Lung (tissue), 11 donors: ENCODE measurements at regions not wholly inside any gene's neighbourhood (a gene's known extent, or its start where the extent isn't known, plus 50 kb on each side); places are given as distances from the start of the nearest gene placed in this dataset.
"Not testable (repeated sequence)": the region's sequence is repeated elsewhere in the genome, so short reads cannot be mapped to it uniquely, and the experiment has no call there.

ENCODE experiments used
- ATAC-seq: fragments of 200-7000 bp; cut with Tn5 transposase; one replicate; pipeline ENCODE4 v1.9.1; 2020; ENCODE audit warnings: moderate number of reproducible peaks; ENCODE audit not compliant: insufficient read depth, low FRiP score
- DNase-seq, 3 donors: peaks; one replicate each; pipeline ENCODE4 v3.0.0-alpha.2; 2013 to 2017
- H3K27ac ChIP-seq, 2 donors: one replicate each; pipeline ENCODE4 v1.5.1; 2013; ENCODE audit warnings: mild to moderate bottlenecking in 2 of 2, moderate library complexity in 2 of 2, control low read depth in 1 of 2, inconsistent platforms in 1 of 2, low read depth in 1 of 2, low read length in 1 of 2
- H3K27me3 ChIP-seq, 3 donors: one replicate each; pipeline ENCODE4 v1.5.1; 2013; ENCODE audit warnings: low read length in 2 of 3; ENCODE audit not compliant: control insufficient read depth in 3 of 3, insufficient read depth in 3 of 3
- H3K36me3 ChIP-seq, 4 donors: one replicate each; pipeline ENCODE4 v1.5.1; 2013; ENCODE audit warnings: low read length in 4 of 4, mild to moderate bottlenecking in 1 of 4, moderate library complexity in 1 of 4; ENCODE audit not compliant: control insufficient read depth in 4 of 4, insufficient read depth in 4 of 4
- H3K4me1 ChIP-seq, 5 donors: one replicate each; pipeline ENCODE4 v1.5.1; 2013; ENCODE audit warnings: low read length in 5 of 5, mild to moderate bottlenecking in 2 of 5, moderate library complexity in 1 of 5; ENCODE audit not compliant: control insufficient read depth in 5 of 5, insufficient read depth in 5 of 5
- H3K4me3 ChIP-seq: one replicate; pipeline ENCODE4 v1.5.1; 2013; ENCODE audit warnings: mild to moderate bottlenecking, control low read depth, moderate library complexity
- H3K9ac ChIP-seq, 2 donors: one replicate each; pipeline ENCODE4 v1.5.1; 2013; ENCODE audit warnings: low read length in 2 of 2, control low read depth in 1 of 2; ENCODE audit not compliant: insufficient read depth in 1 of 2
- H3K9me3 ChIP-seq, 4 donors: one replicate each; pipeline ENCODE4 v1.5.1; 2013; ENCODE audit warnings: low read length in 3 of 4, mild to moderate bottlenecking in 1 of 4, moderate library complexity in 1 of 4; ENCODE audit not compliant: control insufficient read depth in 4 of 4, insufficient read depth in 3 of 4
- WGBS, 2 donors: extraction: QIAGEN DNeasy Blood & Tissue Kit; methylation state at CpG; one replicate each; pipeline ENCODE4 v1.1.7; 2013; 5-methylcytosine and 5-hydroxymethylcytosine counted together
- TF ChIP-seq, protein P1 (sequence below): IDR thresholded peaks from 2 replicates; pipeline ENCODE4 v1.5.1; 2012; ENCODE audit warnings: mild to moderate bottlenecking; ENCODE audit errors: control extremely low read depth, extremely low read depth
- donor health status: control.
- donor health status: control.
- donor health status: Bipolar disorder and iron deficiency.
- donor health status: healthy.
- donor health status: DM: yes; HTN: yes; CAD: no.

DNA sequence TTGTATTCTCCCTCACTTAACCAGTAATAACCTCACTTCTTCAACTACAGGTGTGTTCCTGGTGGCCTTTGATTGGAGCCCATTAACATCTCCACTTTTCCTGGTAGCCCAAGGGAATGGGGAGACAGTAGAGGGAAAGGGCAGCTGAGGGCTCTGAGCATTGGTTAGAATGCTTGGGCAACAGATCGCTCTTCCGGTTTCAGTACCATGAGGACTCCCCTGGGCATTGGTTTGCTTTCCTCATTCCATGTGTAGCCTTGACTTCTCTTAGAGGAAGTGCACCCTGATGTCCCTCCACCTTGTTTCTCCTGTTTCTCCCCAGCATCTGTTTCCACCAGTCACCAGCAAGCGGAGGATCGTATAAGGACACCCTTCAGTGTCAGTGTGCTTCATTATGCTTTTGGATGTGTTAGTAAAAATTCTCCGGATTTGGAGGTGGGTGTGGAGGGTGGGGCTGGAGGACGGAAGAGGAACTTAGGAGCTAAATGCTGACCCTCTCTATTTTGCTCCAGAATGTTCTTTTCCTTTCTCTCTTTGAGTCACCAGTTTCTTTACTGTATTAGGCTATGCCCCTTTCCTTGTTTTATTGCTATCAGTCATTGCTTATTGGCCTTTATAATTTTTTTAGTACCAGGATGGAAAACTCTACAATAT, 50.6 kb upstream of the ZNG1B start:
- not testable (repeated sequence) for H3K9me3 ChIP-seq, DNase-seq, H3K36me3 ChIP-seq, H3K27me3 ChIP-seq, H3K9ac ChIP-seq, H3K4me3 ChIP-seq, H3K4me1 ChIP-seq, ATAC-seq
- WGBS, 2 donors: 66 to 74% methylated on average over 6 of the region's 6 CpGs
- H3K27ac ChIP-seq: peak overlapping the region in 1 of 2 donors; percentile 33

DNA sequence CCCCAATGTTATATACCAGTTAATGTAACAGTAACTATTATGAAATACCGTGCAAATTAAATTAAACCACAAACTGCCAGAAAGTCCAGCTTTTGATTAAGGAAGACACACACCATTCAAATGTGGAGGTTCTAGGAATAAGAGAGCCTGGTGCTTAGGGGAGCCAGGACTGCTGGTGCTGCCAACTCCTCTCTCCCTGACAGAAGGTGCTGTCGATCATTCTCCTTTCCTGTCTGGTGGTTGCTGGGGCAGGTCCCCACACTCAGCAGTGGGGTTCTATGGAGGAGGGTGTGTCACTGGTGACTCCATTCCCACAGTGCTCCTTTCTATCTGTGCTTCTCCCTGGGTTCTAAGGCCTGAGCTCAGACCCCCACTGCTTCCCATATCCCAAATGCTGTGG, 57.9 kb upstream of the ZNG1B start:
- not testable (repeated sequence) for H3K27me3 ChIP-seq

DNA sequence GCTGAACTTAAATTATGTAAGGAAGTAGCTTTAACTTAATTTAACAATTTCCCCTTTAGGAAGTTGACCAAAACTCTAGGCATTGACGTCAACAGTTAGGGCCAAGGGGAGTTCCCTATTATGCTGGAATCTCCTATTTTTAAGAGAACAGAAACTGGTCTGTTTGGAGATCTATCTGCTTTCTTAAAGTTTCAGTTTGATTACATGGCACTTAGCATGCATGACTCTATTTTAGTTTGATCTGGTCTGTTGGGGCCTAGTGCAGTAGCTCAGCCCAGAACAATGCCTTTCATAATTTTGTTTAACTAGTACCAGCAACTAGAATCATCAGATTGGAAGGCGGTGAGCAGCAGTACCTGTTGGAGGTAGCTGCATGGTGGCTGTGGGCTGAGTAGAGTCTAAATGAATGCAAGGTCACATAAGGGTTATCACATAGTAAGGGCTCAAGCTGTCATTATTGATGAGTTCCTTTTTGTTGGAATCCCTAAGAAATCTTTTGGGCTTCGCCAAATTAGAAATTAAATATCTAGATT, 60.5 kb upstream of the ZNG1B start:
- H3K36me3 ChIP-seq: no peaks in the 10 kb centered on the region
- no peaks in the 10 kb centered on the region for H3K9me3 ChIP-seq
- no peak overlapping the region for H3K4me3 ChIP-seq
- ATAC-seq (no peak), DNase-seq (no peak)
- H3K4me1 ChIP-seq: no peaks in the 10 kb centered on the region
- TF ChIP-seq, protein P1, sequence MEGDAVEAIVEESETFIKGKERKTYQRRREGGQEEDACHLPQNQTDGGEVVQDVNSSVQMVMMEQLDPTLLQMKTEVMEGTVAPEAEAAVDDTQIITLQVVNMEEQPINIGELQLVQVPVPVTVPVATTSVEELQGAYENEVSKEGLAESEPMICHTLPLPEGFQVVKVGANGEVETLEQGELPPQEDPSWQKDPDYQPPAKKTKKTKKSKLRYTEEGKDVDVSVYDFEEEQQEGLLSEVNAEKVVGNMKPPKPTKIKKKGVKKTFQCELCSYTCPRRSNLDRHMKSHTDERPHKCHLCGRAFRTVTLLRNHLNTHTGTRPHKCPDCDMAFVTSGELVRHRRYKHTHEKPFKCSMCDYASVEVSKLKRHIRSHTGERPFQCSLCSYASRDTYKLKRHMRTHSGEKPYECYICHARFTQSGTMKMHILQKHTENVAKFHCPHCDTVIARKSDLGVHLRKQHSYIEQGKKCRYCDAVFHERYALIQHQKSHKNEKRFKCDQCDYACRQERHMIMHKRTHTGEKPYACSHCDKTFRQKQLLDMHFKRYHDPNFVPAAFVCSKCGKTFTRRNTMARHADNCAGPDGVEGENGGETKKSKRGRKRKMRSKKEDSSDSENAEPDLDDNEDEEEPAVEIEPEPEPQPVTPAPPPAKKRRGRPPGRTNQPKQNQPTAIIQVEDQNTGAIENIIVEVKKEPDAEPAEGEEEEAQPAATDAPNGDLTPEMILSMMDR: no peak
- no peaks in the 10 kb centered on the region for H3K27me3 ChIP-seq
- no peak overlapping the region for H3K27ac ChIP-seq
- H3K9ac ChIP-seq: no peak overlapping the region
- WGBS, 2 donors: 77 to 88% methylated on average over 3 of the region's 3 CpGs

More for the DNA sequence above, 57.9 kb upstream of the ZNG1B start:
- H3K36me3 ChIP-seq, H3K4me3 ChIP-seq, H3K9me3 ChIP-seq, H3K27ac ChIP-seq, ATAC-seq, DNase-seq, H3K9ac ChIP-seq, H3K4me1 ChIP-seq: not testable (repeated sequence)
- WGBS, 2 donors: 33 to 52% methylated on average over 2 of the region's 2 CpGs

DNA sequence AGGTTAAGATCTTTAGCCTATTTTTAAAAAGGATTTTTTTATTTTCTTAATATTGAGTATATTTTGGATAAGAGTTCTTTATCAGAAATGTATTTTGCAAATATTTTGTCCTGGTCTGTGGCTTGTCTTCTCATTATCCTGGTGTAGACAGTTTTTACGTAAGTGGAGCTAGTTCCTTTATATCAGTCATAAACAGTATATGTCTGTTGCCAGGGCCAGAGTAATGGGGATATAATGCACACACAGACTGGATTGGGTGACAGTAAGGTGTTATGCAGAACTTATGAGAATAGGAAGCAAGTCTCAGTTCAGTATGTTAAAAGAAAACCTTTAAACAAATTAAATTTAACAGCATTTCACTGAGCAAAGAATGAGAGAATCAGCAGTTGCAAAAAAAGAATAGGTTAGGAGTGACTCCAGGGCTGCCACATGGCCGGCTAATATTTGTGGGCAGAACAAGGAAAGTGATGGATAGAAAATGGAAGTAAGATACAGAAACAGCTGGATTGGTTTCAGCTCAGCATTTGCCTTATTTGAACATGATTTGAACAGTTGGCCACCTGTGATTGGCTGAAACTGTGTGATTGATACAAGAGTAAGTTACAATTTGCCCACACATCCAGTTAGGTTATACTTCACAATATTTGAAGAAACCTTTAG, 61.1 kb upstream of the ZNG1B start:
- no peak overlapping the region for H3K27ac ChIP-seq
- H3K9ac ChIP-seq: no peak overlapping the region
- H3K27me3 ChIP-seq: no peaks in the 10 kb centered on the region
- 68 to 73% methylated on average over 2 of the region's 2 CpGs for WGBS, 2 donors
- DNase-seq (no peak), ATAC-seq (no peak)
- H3K36me3 ChIP-seq: no peaks in the 10 kb centered on the region
- no peak overlapping the region for H3K4me3 ChIP-seq
- H3K4me1 ChIP-seq: no peaks in the 10 kb centered on the region
- TF ChIP-seq, protein P1: no peak
- no peaks in the 10 kb centered on the region for H3K9me3 ChIP-seq

DNA sequence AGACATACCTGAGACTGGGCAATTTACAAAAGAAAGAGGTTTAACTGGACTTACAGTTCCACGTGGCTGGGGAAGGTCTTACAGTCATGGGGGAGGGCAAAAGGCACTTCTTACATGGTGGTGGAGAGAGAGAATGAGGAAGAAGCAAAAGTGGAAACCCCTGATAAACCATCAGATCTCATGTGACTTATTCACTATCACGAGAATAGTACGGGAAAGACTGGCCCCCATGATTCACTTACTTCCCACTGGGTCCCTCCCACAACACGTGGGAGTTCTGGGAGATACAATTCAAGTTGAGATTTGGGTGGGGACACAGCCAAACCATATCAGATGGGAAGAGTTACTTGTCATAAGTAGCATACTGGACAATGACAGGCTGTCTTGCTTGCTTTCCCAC, 62.6 kb upstream of the ZNG1B start:
- ATAC-seq, H3K9ac ChIP-seq, H3K27ac ChIP-seq, H3K4me1 ChIP-seq, H3K27me3 ChIP-seq, DNase-seq, H3K36me3 ChIP-seq, H3K4me3 ChIP-seq, H3K9me3 ChIP-seq: not testable (repeated sequence)
- 21 to 34% methylated on average over 4 of the region's 4 CpGs for WGBS, 2 donors

DNA sequence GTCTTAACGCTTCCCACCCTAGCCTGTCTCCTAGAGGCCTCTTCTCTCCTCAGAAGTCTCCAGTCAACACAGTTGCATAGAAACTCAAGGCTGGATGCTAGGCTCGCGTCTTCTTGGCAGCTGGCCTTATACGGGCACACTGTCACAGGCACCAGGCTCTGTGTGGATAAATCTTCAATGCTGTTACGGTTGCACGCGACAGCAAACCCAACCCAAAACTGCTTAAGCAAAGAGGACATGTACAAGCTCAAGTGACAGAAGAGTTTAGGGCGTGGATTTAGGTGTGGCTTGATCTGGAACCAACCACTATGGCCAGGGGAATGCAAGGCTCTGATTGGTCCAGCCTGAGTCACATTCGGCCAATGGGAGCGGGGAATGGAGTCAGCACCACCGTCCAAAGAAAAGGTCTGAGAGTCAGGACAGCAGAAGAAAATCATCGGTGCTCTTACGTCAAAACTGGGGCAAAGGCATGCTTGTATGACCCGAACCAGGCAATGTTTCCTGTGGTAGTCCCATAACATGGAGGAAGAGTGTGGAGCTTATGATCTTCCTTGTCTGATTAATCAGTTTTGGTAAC, 65.1 kb upstream of the ZNG1B start:
- H3K4me3 ChIP-seq, H3K27me3 ChIP-seq, H3K27ac ChIP-seq, H3K36me3 ChIP-seq, ATAC-seq, DNase-seq, H3K4me1 ChIP-seq, H3K9ac ChIP-seq, H3K9me3 ChIP-seq: not testable (repeated sequence)
- WGBS, 2 donors: 81 to 97% methylated on average over 14 of the region's 14 CpGs
